ENCODE measurements at regions not wholly inside any gene's neighbourhood (a gene's known extent, or its start where the extent isn't known, plus 50 kb on each side); places are given as distances from the start of the nearest gene placed in this dataset.
"Not testable (repeated sequence)": the region's sequence is repeated elsewhere in the genome, so short reads cannot be mapped to it uniquely, and the experiment has no call there.

DNA sequence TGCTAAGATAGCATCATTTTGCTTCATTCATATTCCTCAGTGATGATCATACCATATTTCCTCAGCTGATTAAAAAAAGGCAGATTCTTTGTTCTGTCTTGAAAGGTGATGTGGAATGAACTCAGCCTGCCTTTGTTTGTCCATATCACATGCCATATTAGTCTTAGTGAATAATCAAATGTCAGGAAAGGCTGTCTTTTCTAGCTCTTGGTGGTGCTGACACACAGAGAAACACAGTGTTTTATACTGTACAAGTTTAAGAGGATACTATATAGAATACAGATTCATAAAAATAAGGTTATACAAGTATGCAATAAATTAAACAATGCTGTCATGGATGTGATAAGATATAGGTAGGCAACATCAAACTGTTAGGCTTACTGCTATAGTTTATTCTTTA is 97.1 kb upstream of the FAM98A start:
- no peaks in the 10 kb centered on the region for H3K4me1 ChIP-seq (ENCODE audit: control insufficient read depth in 4 of 4, insufficient read depth in 4 of 4, low read length in 3 of 4)
- H3K27me3 ChIP-seq (ENCODE audit: control insufficient read depth in 4 of 4, insufficient read depth in 4 of 4, low read length in 3 of 4): peaks cover 0 to 6% (median 0%) of the 10 kb centered on the region in 4 donors
- H3K9ac ChIP-seq (ENCODE audit: low read depth in 1 of 2, low read length in 2 of 2): no peak overlapping the region
- peaks cover 0 to 2% (median 0%) of the 10 kb centered on the region in 4 donors for H3K9me3 ChIP-seq (ENCODE audit: control insufficient read depth in 4 of 4, low read length in 3 of 4)
- no peaks in the 10 kb centered on the region for H3K36me3 ChIP-seq (ENCODE audit: control insufficient read depth in 4 of 4, insufficient read depth in 3 of 4, low read depth in 1 of 4, low read length in 3 of 4)
- H3K27ac ChIP-seq (ENCODE audit: low read depth in 1 of 2, low read length in 2 of 2): no peak overlapping the region
- H3K4me3 ChIP-seq (ENCODE audit: low read depth in 1 of 3, low read length in 3 of 3): no peak overlapping the region
- no peak for TF ChIP-seq JUND (IDR thresholded peaks at IDR 0.05)
- no peak for TF ChIP-seq HNF4A (conservative IDR thresholded peaks at IDR 0.05)
- TF ChIP-seq YY1 (IDR thresholded peaks at IDR 0.05): no peak
- TF ChIP-seq, protein P1, sequence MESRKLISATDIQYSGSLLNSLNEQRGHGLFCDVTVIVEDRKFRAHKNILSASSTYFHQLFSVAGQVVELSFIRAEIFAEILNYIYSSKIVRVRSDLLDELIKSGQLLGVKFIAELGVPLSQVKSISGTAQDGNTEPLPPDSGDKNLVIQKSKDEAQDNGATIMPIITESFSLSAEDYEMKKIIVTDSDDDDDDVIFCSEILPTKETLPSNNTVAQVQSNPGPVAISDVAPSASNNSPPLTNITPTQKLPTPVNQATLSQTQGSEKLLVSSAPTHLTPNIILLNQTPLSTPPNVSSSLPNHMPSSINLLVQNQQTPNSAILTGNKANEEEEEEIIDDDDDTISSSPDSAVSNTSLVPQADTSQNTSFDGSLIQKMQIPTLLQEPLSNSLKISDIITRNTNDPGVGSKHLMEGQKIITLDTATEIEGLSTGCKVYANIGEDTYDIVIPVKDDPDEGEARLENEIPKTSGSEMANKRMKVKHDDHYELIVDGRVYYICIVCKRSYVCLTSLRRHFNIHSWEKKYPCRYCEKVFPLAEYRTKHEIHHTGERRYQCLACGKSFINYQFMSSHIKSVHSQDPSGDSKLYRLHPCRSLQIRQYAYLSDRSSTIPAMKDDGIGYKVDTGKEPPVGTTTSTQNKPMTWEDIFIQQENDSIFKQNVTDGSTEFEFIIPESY (IDR thresholded peaks at IDR 0.05): no peak
- no peak for TF ChIP-seq RAD21 (IDR thresholded peaks at IDR 0.05)
- no peak for TF ChIP-seq EGR1 (IDR thresholded peaks at IDR 0.05; ENCODE audit: low read depth in 2 of 2)
- TF ChIP-seq SP1 (IDR thresholded peaks at IDR 0.05): no peak
- TF ChIP-seq, protein P2, sequence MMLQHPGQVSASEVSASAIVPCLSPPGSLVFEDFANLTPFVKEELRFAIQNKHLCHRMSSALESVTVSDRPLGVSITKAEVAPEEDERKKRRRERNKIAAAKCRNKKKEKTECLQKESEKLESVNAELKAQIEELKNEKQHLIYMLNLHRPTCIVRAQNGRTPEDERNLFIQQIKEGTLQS (IDR thresholded peaks at IDR 0.05): no peak
- DNase-seq (ENCODE audit: low spot score): no peak

DNA sequence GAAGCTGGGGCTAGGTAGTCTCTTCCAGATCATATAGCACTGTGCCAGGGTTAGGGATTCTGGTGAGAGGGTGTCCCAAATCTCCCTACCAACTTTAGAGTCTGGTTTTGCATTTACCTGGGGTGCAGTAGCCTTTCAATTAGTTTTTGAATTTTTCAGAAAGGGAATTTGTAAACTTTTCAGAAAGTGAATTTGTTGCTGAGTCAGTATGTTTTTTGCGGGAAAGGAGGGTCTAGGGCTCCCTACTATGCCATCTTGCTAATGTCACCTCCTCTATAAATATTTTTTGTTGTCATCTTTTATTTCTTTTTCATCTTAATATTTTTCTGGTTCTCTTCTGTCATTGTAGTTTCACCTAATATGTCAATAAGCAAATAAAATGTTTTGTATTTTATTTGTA is 95.8 kb upstream of the FAM98A start:
- Histone ChIP-seq H3K4me1 (ENCODE audit: control insufficient read depth in 4 of 4, insufficient read depth in 4 of 4, low read length in 3 of 4) (no peaks in the 10 kb centered on the region), H3K36me3 (ENCODE audit: control insufficient read depth in 4 of 4, insufficient read depth in 3 of 4, low read depth in 1 of 4, low read length in 3 of 4) (no peaks in the 10 kb centered on the region), H3K4me3 (ENCODE audit: low read depth in 1 of 3, low read length in 3 of 3) (no peak overlapping the region), H3K9ac (ENCODE audit: low read depth in 1 of 2, low read length in 2 of 2) (no peak overlapping the region), H3K9me3 (ENCODE audit: control insufficient read depth in 4 of 4, low read length in 3 of 4) (peaks cover 0 to 1% (median 0%) of the 10 kb centered on the region in 4 donors), H3K27me3 (ENCODE audit: control insufficient read depth in 4 of 4, insufficient read depth in 4 of 4, low read length in 3 of 4) (no peaks in the 10 kb centered on the region), H3K27ac (ENCODE audit: low read depth in 1 of 2, low read length in 2 of 2) (no peak overlapping the region)
- WGBS: 89% methylated on average over 1 of the region's 1 CpG
- DNase-seq (ENCODE audit: low spot score): no peak
- TF ChIP-seq, protein P3, sequence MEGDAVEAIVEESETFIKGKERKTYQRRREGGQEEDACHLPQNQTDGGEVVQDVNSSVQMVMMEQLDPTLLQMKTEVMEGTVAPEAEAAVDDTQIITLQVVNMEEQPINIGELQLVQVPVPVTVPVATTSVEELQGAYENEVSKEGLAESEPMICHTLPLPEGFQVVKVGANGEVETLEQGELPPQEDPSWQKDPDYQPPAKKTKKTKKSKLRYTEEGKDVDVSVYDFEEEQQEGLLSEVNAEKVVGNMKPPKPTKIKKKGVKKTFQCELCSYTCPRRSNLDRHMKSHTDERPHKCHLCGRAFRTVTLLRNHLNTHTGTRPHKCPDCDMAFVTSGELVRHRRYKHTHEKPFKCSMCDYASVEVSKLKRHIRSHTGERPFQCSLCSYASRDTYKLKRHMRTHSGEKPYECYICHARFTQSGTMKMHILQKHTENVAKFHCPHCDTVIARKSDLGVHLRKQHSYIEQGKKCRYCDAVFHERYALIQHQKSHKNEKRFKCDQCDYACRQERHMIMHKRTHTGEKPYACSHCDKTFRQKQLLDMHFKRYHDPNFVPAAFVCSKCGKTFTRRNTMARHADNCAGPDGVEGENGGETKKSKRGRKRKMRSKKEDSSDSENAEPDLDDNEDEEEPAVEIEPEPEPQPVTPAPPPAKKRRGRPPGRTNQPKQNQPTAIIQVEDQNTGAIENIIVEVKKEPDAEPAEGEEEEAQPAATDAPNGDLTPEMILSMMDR (IDR thresholded peaks at IDR 0.05; ENCODE audit: low read depth, low read length, missing input control): no peak
- TF ChIP-seq, protein P4, sequence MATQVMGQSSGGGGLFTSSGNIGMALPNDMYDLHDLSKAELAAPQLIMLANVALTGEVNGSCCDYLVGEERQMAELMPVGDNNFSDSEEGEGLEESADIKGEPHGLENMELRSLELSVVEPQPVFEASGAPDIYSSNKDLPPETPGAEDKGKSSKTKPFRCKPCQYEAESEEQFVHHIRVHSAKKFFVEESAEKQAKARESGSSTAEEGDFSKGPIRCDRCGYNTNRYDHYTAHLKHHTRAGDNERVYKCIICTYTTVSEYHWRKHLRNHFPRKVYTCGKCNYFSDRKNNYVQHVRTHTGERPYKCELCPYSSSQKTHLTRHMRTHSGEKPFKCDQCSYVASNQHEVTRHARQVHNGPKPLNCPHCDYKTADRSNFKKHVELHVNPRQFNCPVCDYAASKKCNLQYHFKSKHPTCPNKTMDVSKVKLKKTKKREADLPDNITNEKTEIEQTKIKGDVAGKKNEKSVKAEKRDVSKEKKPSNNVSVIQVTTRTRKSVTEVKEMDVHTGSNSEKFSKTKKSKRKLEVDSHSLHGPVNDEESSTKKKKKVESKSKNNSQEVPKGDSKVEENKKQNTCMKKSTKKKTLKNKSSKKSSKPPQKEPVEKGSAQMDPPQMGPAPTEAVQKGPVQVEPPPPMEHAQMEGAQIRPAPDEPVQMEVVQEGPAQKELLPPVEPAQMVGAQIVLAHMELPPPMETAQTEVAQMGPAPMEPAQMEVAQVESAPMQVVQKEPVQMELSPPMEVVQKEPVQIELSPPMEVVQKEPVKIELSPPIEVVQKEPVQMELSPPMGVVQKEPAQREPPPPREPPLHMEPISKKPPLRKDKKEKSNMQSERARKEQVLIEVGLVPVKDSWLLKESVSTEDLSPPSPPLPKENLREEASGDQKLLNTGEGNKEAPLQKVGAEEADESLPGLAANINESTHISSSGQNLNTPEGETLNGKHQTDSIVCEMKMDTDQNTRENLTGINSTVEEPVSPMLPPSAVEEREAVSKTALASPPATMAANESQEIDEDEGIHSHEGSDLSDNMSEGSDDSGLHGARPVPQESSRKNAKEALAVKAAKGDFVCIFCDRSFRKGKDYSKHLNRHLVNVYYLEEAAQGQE (IDR thresholded peaks at IDR 0.05): no peak
- TF ChIP-seq TAF1 (conservative IDR thresholded peaks at IDR 0.05) (no peak), RXRA (IDR thresholded peaks at IDR 0.05) (no peak), YY1 (IDR thresholded peaks at IDR 0.05) (no peak), RAD21 (IDR thresholded peaks at IDR 0.05) (no peak), GABPA (IDR thresholded peaks at IDR 0.05 in 1 of 2, conservative IDR thresholded peaks at IDR 0.05 in 1 of 2) (no peak), SP1 (IDR thresholded peaks at IDR 0.05) (no peak), FOXA2 (IDR thresholded peaks at IDR 0.05) (no peak)
- TF ChIP-seq, protein P2 (IDR thresholded peaks at IDR 0.05): no peak
- TF ChIP-seq, protein P5, sequence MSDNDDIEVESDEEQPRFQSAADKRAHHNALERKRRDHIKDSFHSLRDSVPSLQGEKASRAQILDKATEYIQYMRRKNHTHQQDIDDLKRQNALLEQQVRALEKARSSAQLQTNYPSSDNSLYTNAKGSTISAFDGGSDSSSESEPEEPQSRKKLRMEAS (IDR thresholded peaks at IDR 0.05): no peak

DNA sequence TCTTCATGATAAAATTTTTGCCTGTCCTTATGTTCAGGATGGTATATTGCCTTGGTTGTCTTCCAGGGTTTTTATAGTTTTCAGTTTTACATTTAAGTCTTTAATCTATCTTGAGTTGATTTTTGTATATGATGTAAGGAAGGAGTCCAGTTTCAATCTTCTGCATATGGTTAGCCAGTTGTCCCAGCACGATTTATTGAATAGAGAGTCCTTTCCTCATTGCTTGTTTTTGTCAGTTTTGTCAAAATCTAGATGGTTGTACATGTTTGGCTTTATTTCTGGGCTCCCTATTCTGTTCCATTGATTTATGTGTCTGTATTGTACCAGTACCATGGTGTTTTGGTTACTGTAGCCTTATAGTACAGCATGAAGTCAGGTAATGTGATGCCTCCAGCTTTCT is 91.6 kb upstream of the FAM98A start:
- H3K9ac ChIP-seq (ENCODE audit: low read depth in 1 of 2, low read length in 2 of 2); H3K36me3 ChIP-seq (ENCODE audit: control insufficient read depth in 4 of 4, insufficient read depth in 3 of 4, low read depth in 1 of 4, low read length in 3 of 4); H3K27me3 ChIP-seq (ENCODE audit: control insufficient read depth in 4 of 4, insufficient read depth in 4 of 4, low read length in 3 of 4); DNase-seq (ENCODE audit: low spot score); H3K4me1 ChIP-seq (ENCODE audit: control insufficient read depth in 4 of 4, insufficient read depth in 4 of 4, low read length in 3 of 4); H3K27ac ChIP-seq (ENCODE audit: low read depth in 1 of 2, low read length in 2 of 2); H3K4me3 ChIP-seq (ENCODE audit: low read depth in 1 of 3, low read length in 3 of 3): not testable (repeated sequence)
- 75% methylated on average over 1 of the region's 1 CpG for WGBS
- H3K9me3 ChIP-seq (ENCODE audit: control insufficient read depth in 4 of 4, low read length in 3 of 4): peaks cover 0 to 13% (median 2%) of the 10 kb centered on the region in 4 donors
